Vagina (tissue), 2 donors: ENCODE measurements at regions not wholly inside any gene's neighbourhood (a gene's known extent, or its start where the extent isn't known, plus 50 kb on each side); places are given as distances from the start of the nearest gene placed in this dataset.

Experiments used
- CTCF ChIP-seq, 3 experiments: fragments of 450-650 bp in 2 of 3; fragments of 200-600 bp in 1 of 3; sonication (generic) in 1 of 3; IDR thresholded peaks; one replicate each; pipeline ENCODE4 v1.5.1; 2017 to 2019; ENCODE audit warnings: antibody characterized with exemption in 3 of 3, mild to moderate bottlenecking in 2 of 3, moderate library complexity in 2 of 3
- POLR2A ChIP-seq, 2 donors: fragments of 450-650 bp; IDR thresholded peaks; one replicate each; pipeline ENCODE4 v1.6.1; 2017; ENCODE audit warnings: antibody characterized with exemption in 2 of 2, mild to moderate bottlenecking in 2 of 2, moderate library complexity in 2 of 2

- no peak for TF ChIP-seq CTCF (IDR thresholded peaks at IDR 0.05)
- no peak for TF ChIP-seq POLR2A (IDR thresholded peaks at IDR 0.05)
These were observed 170.6 kb upstream of the C21orf91 start for GRCh38 chr21:17989780-17990179.
